ENCODE measurements at regions not wholly inside any gene's neighbourhood (a gene's known extent, or its start where the extent isn't known, plus 50 kb on each side); places are given as distances from the start of the nearest gene placed in this dataset.

- no peak for TF ChIP-seq NCOA2 (CRISPR knock-in tag; IDR thresholded peaks at IDR 0.05)
- TF ChIP-seq POLR2AphosphoS5 (IDR thresholded peaks at IDR 0.05; ENCODE audit: low read depth, low read length) = no peak
- no peak for TF ChIP-seq ZBTB4 (CRISPR knock-in tag; IDR thresholded peaks at IDR 0.05; ENCODE audit: borderline replicate concordance)
- TF ChIP-seq HCFC1 (IDR thresholded peaks at IDR 0.05; ENCODE audit: low read depth, low read length) = no peak
- TF ChIP-seq ZBTB40 (IDR thresholded peaks at IDR 0.05) = no peak
- no peak for TF ChIP-seq ZBTB40 (CRISPR knock-in tag; IDR thresholded peaks at IDR 0.05)
- TF ChIP-seq CHD4 (IDR thresholded peaks at IDR 0.05; ENCODE audit: borderline replicate concordance, low read length) = no peak
- no peak for TF ChIP-seq CREB1 (IDR thresholded peaks at IDR 0.05)
- no peak for TF ChIP-seq CREB1 (CRISPR knock-in tag; IDR thresholded peaks at IDR 0.05)
- TF ChIP-seq JUNB (CRISPR knock-in tag; IDR thresholded peaks at IDR 0.05; ENCODE audit: borderline replicate concordance) = no peak
- TF ChIP-seq ZFP36 (IDR thresholded peaks at IDR 0.05; ENCODE audit: borderline replicate concordance, low read depth, low read length, partially characterized antibody) = no peak
- no peak for TF ChIP-seq RELA (CRISPR knock-in tag; IDR thresholded peaks at IDR 0.05)
- TF ChIP-seq ARID2 (CRISPR knock-in tag; IDR thresholded peaks at IDR 0.05; ENCODE audit: borderline replicate concordance) = no peak
- no peak for TF ChIP-seq CERS6 (CRISPR knock-in tag; IDR thresholded peaks at IDR 0.05)
- TF ChIP-seq CEBPB (IDR thresholded peaks at IDR 0.05; ENCODE audit: borderline replicate concordance, low read depth, low read length) = no peak
- TF ChIP-seq CTCF (CRISPR knock-in tag; IDR thresholded peaks at IDR 0.05) = no peak
Measured at GRCh38 chr11:41866525-41866924, 407.1 kb upstream of the LRRC4C start.
